ENCODE measurements at regions not wholly inside any gene's neighbourhood (a gene's known extent, or its start where the extent isn't known, plus 50 kb on each side); places are given as distances from the start of the nearest gene placed in this dataset.

DNA sequence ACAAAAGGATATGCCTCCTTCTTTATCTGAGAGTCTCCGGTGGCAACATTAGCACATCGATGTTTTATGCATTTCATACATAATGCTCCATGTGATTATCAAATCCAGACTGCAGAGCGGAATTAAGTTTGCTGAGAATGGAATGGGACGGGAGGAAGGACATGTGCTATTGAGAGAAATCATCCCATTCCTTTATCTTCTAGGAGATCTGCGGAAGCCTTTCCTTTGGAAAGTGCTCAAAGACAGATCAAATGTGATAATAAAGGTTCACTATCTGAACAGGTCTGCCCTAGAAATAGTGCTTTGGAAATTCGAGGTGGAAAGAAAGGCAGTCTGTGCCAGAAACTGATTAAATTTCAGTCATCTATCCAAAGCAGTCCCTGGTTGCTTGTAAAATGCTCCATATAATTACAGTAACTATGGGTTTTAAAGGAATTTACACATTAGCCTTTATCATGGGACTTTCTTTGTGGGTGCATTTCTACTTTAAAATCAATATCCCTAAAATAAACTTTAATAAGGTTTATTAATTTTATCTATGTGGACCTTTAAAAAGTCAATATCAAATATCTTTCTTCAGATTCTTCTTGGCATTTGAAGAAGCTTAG, 473.5 kb upstream of the ADGRL2 start:
- no peaks in the 10 kb centered on the region for H3K9me3 ChIP-seq (ENCODE audit: low read depth, low read length)
- no peak overlapping the region for H3K27ac ChIP-seq
- no peak for DNase-seq (ENCODE audit: low read depth, low spot score)
- H3K9ac ChIP-seq (ENCODE audit: insufficient read length): no peak overlapping the region
- no peak overlapping the region for H3K4me3 ChIP-seq
- no peaks in the 10 kb centered on the region for H3K36me3 ChIP-seq (ENCODE audit: insufficient read depth, low read length)
- no peak for TF ChIP-seq POLR2AphosphoS5 (IDR thresholded peaks at IDR 0.05; ENCODE audit: borderline replicate concordance, low read depth, low read length)
- TF ChIP-seq FOXP2 (optimal IDR thresholded peaks at IDR 0.05; ENCODE audit: control extremely low read depth, extremely low read length, insufficient read depth): no peak
- TF ChIP-seq EZH2 (IDR thresholded peaks at IDR 0.05): no peak

DNA sequence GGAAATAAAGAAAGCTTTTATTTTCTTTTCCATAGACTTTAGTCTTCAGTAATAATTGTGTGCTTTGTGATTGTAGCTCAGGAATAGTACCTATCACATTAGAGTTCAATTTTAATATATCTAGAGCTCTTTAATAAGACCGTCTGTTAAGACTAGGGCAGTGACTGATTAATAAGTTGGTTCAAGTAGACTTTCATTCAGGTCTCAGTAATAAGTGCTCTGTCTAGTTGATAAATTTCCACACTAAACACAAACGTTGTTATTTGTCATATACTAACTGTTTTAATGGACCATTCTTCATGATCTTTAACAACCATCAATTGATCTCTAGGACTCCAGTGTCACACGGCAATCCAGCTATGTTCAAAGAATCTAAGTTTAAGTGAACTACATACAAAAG, 474.5 kb upstream of the ADGRL2 start:
- DNase-seq (ENCODE audit: low read depth, low spot score): no peak
- H3K9me3 ChIP-seq (ENCODE audit: low read depth, low read length): no peaks in the 10 kb centered on the region
- no peak overlapping the region for H3K9ac ChIP-seq (ENCODE audit: insufficient read length)
- TF ChIP-seq EZH2 (IDR thresholded peaks at IDR 0.05): no peak
- TF ChIP-seq FOXP2 (optimal IDR thresholded peaks at IDR 0.05; ENCODE audit: control extremely low read depth, extremely low read length, insufficient read depth): no peak
- no peak for TF ChIP-seq POLR2AphosphoS5 (IDR thresholded peaks at IDR 0.05; ENCODE audit: borderline replicate concordance, low read depth, low read length)
- H3K36me3 ChIP-seq (ENCODE audit: insufficient read depth, low read length): no peaks in the 10 kb centered on the region
- H3K4me3 ChIP-seq: no peak overlapping the region
- no peak overlapping the region for H3K27ac ChIP-seq

DNA sequence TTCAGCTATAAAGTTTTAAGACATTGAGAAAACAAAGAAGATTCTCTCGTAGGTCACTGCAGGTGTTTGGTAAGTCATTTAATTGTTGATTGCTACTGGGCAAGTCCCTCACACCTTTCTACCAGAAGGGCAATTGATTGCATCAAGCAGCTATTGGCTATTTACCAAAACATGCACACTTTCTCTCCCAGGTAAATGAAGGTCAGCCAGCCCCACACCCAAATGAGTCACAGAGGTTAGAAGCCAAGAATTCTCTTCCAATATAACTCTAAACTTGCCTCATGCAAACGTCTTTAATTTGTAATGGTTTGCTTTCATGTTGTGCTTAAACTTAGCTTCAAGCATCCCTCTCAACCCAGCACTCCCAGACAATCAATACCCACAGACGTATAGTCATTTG, 475.3 kb upstream of the ADGRL2 start:
- H3K4me3 ChIP-seq: no peak overlapping the region
- H3K27ac ChIP-seq: no peak overlapping the region
- H3K9me3 ChIP-seq (ENCODE audit: low read depth, low read length): no peaks in the 10 kb centered on the region
- no peaks in the 10 kb centered on the region for H3K36me3 ChIP-seq (ENCODE audit: insufficient read depth, low read length)
- DNase-seq (ENCODE audit: low read depth, low spot score): no peak
- no peak for TF ChIP-seq FOXP2 (optimal IDR thresholded peaks at IDR 0.05; ENCODE audit: control extremely low read depth, extremely low read length, insufficient read depth)
- TF ChIP-seq EZH2 (IDR thresholded peaks at IDR 0.05): no peak
- no peak for TF ChIP-seq POLR2AphosphoS5 (IDR thresholded peaks at IDR 0.05; ENCODE audit: borderline replicate concordance, low read depth, low read length)
- H3K9ac ChIP-seq (ENCODE audit: insufficient read length): no peak overlapping the region

DNA sequence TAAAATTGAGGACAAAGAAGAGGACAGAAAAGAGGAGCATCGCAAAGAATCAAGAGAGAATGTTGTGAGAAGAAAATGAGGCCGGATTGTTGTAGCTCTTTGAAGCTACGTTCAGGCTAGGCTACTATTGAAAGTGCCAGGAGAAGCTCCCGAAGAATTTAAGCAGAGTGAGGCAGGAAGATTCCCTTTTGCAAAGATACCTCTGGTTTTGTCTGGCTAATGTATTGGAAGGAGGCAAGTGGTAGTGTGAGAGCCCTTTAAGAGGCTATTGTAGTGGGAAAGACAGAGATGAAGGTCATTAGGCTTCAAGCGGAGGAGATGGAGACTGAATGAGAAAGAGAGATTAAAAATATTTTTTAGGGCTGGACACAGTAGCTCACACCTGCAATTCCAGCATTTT, 476.9 kb upstream of the ADGRL2 start:
- Histone ChIP-seq H3K27ac (no peak overlapping the region), H3K9me3 (ENCODE audit: low read depth, low read length) (no peaks in the 10 kb centered on the region), H3K9ac (ENCODE audit: insufficient read length) (no peak overlapping the region), H3K4me3 (no peak overlapping the region), H3K36me3 (ENCODE audit: insufficient read depth, low read length) (no peaks in the 10 kb centered on the region)
- TF ChIP-seq EZH2 (IDR thresholded peaks at IDR 0.05) (no peak), FOXP2 (optimal IDR thresholded peaks at IDR 0.05; ENCODE audit: control extremely low read depth, extremely low read length, insufficient read depth) (no peak), POLR2AphosphoS5 (IDR thresholded peaks at IDR 0.05; ENCODE audit: borderline replicate concordance, low read depth, low read length) (no peak)
- no peak for DNase-seq (ENCODE audit: low read depth, low spot score)

DNA sequence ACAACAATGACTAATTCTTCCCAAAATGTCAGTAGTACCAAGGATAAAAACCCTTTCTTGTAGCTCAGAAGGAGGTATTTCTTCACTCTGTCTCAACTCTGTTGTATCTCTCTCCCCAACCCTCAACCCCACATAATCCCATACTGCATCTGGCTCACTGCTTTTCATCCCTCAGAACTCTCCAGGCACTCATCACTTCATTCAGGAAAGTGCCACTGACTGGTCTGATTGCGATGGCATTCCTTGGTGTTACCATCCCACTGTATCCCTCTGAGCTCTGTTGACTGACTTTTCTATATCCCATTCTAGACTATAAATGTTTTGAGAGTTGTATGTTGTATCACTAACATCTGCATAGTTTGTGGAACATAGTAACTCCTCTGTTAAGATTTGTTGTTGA, 483.5 kb upstream of the ADGRL2 start:
- no peak overlapping the region for H3K9ac ChIP-seq (ENCODE audit: insufficient read length)
- no peaks in the 10 kb centered on the region for H3K9me3 ChIP-seq (ENCODE audit: low read depth, low read length)
- TF ChIP-seq EZH2 (IDR thresholded peaks at IDR 0.05) (no peak), FOXP2 (optimal IDR thresholded peaks at IDR 0.05; ENCODE audit: control extremely low read depth, extremely low read length, insufficient read depth) (no peak), POLR2AphosphoS5 (IDR thresholded peaks at IDR 0.05; ENCODE audit: borderline replicate concordance, low read depth, low read length) (no peak)
- no peak for DNase-seq (ENCODE audit: low read depth, low spot score)
- H3K27ac ChIP-seq: no peak overlapping the region
- no peak overlapping the region for H3K4me3 ChIP-seq
- H3K36me3 ChIP-seq (ENCODE audit: insufficient read depth, low read length): no peaks in the 10 kb centered on the region

DNA sequence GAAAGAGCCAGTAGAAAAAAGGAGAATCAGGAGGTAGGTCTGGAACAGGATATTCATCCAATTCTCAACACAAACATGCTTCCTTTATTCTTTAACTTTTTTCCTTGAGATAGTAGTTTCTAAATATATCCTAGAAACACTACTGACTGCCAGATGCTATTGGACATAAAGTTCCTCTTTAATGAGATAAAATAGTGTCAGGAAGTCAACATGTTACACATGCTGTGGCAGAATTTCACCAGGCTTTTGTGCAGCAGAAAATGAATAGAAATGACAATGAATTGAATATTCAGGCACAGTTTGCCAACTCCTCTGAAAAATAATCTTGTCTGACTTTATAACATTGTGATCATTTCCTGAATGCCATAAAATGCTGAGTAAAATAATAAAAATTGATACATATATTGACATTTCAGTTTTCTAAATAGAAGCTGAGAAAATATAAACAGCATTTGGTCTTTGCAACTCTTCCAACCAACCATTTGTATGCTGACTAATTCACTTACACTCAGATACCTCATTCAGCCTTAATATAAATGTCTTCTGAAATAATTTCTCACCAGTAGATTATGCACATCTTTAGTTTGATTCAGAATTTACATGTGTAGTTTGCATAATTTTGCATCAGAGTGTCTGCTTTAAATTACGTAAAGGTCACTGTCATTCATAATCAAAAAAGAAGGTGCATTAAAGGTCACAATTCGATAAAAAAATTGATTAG, 486.1 kb upstream of the ADGRL2 start:
- no peak overlapping the region for H3K27ac ChIP-seq

DNA sequence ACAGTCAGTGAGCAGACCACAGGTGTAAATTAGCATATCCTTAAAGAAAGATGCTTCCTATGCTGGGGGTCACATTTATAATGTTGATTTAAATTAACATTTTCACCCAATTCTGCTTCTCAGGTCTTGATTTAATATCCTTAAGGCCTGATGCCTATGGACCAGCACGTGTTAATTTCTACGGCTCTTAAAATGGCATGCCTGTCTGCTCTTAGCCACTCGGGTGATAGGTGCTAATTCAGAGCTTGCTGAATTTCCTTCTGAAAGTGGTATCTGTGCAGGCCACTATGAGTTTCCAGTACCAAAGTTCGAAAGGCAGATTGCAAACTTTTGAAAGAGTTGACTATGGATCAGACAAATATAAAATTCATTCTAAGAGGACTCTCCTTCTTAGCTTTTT, 487.4 kb upstream of the ADGRL2 start:
- TF ChIP-seq EZH2 (IDR thresholded peaks at IDR 0.05) (no peak), POLR2AphosphoS5 (IDR thresholded peaks at IDR 0.05; ENCODE audit: borderline replicate concordance, low read depth, low read length) (no peak), FOXP2 (optimal IDR thresholded peaks at IDR 0.05; ENCODE audit: control extremely low read depth, extremely low read length, insufficient read depth) (no peak)
- Histone ChIP-seq H3K4me3 (no peak overlapping the region), H3K9ac (ENCODE audit: insufficient read length) (no peak overlapping the region), H3K9me3 (ENCODE audit: low read depth, low read length) (no peaks in the 10 kb centered on the region), H3K27ac (no peak overlapping the region), H3K36me3 (ENCODE audit: insufficient read depth, low read length) (no peaks in the 10 kb centered on the region)
- no peak for DNase-seq (ENCODE audit: low read depth, low spot score)

More for the DNA sequence above, 486.1 kb upstream of the ADGRL2 start:
- H3K36me3 ChIP-seq (ENCODE audit: insufficient read depth, low read length): no peaks in the 10 kb centered on the region
- no peak for TF ChIP-seq EZH2 (IDR thresholded peaks at IDR 0.05)
- TF ChIP-seq FOXP2 (optimal IDR thresholded peaks at IDR 0.05; ENCODE audit: control extremely low read depth, extremely low read length, insufficient read depth): no peak
- no peak for DNase-seq (ENCODE audit: low read depth, low spot score)
- no peak overlapping the region for H3K4me3 ChIP-seq
- H3K9me3 ChIP-seq (ENCODE audit: low read depth, low read length): no peaks in the 10 kb centered on the region
- H3K9ac ChIP-seq (ENCODE audit: insufficient read length): no peak overlapping the region

DNA sequence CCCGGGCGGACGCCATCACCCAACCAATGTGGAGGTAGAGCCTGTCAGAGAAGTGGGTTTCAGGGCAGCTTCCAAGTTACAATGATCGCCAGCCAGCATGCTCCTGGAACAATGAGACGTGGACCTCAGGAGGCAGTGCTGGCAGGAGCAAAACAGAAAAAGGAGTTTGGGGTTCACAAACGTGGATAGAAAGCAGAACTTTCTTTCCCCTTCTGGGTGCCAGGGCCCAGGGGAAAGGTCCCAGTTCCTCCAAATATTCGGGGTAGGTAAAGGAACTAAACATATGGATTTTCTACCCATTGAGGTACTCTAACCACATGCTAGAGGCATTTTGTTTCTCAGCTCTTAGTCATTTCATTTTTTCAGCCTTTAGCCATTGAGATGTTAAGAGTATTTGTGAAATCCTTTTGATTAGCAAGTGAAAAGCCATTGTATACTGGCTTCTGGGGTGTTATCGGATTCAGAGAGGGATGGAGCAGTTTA, 488.4 kb upstream of the ADGRL2 start:
- no peak for DNase-seq (ENCODE audit: low read depth, low spot score)
- TF ChIP-seq EZH2 (IDR thresholded peaks at IDR 0.05) (no peak), POLR2AphosphoS5 (IDR thresholded peaks at IDR 0.05; ENCODE audit: borderline replicate concordance, low read depth, low read length) (no peak), FOXP2 (optimal IDR thresholded peaks at IDR 0.05; ENCODE audit: control extremely low read depth, extremely low read length, insufficient read depth) (no peak)
- Histone ChIP-seq H3K9me3 (ENCODE audit: low read depth, low read length) (no peaks in the 10 kb centered on the region), H3K36me3 (ENCODE audit: insufficient read depth, low read length) (no peaks in the 10 kb centered on the region), H3K9ac (ENCODE audit: insufficient read length) (no peak overlapping the region), H3K4me3 (no peak overlapping the region), H3K27ac (no peak overlapping the region)

Measured in SK-N-MC (cell line).